NK-92 treated with Interleukin-12 subunit alpha and Interleukin-12 subunit beta, amount 100 ng/mL, for 24 hours (cell line): ENCODE measurements at regions not wholly inside any gene's neighbourhood (a gene's known extent, or its start where the extent isn't known, plus 50 kb on each side); places are given as distances from the start of the nearest gene placed in this dataset.
"Not testable (repeated sequence)": the region's sequence is repeated elsewhere in the genome, so short reads cannot be mapped to it uniquely, and the experiment has no call there.

Source experiments
- DNase-seq: peaks from one replicate; lab custom pipeline; 2025; lab: John Stamatoyannopoulos, UW

DNA sequence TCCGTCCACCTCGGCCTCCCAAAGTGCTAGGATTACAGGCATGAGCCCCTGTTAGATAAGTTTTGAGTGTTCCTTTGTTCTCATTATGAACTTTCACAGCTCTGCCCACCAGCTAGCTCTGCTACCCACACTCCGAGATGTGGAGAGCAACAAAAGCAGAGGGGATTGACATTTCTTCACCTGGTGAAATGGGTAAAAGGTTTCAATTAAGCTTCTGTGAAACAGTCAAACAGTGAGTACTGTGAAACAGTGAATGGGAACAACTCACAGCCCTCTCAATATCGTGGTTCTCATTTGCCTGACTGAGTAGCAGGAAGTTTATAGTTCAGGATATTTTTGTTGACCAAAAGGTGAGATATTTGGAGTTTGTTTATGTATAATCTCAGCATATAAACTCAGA is 412.8 kb downstream of the CD83 start:
- DNase-seq: no peak

- DNase-seq: no peak
Observed at GRCh38 chr6:14533446-14533845, 415.9 kb downstream of the CD83 start.

GRCh38 chr6:14537030-14537429 is 419.5 kb downstream of the CD83 start:
- DNase-seq: no peak

DNA sequence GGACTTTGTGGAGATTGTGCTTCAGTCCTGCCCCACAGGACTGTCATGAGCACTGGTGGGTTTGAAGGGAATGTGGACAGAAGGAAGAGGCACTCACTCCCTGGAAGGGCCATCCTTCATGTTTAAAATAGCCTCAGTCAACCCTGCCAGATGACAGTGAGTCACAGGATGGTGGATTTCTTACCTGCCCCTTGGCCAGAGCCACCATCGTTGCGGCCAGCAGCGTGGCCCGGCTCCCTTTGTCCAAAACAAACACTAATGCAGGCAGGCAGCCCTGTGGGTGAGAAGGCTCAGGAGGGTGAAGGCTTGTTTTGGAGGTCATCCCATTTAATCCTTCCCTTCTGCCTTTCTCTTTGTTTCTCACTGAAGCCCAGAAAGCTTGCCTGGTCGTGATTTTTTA is 422.7 kb downstream of the CD83 start:
- DNase-seq: no peak

DNA sequence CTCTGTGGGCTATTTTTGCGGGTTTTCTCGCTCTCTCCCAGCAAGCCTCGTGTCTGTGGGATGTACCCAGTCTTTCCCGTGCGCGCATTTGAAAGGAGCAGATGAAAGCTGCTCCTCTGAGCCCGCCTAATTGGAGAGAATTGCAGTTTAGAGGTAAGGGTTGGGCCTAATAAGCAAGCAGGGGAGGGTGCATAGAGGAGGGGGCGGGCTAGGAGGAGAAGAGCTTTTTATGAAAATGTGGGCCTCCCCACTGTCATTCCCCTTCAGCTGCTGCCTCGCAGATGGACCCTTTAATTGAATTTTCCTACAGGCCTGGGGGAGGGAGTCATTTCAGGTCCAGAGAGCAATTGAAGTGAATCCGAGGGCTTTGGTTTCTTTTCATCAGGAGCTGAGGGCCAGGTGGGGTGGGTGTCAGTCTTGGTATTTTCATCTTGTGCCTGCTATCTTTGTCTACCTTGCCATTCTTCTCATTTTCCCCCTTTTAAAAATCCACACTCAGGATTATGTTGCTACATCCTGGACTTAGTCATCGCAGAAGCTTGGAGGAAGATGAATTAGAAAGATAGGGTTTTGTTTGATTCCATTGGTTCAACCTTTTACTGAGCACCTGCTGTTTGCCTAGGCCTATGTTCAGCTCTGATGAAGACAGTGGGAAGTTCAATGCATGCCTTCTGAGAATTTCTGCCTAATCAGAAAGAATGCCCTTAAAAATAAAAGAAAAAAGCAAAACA is 423.4 kb downstream of the CD83 start:
- no peak for DNase-seq

- no peak for DNase-seq
Observed at GRCh38 chr6:14542670-14543366, 425.2 kb downstream of the CD83 start.

GRCh38 chr6:14543971-14544585 is 426.5 kb downstream of the CD83 start:
- no peak for DNase-seq

- DNase-seq: no peak
Observed at GRCh38 chr6:14544666-14545065, 427.1 kb downstream of the CD83 start.

GRCh38 chr6:14545496-14545895 is 427.9 kb downstream of the CD83 start:
- no peak for DNase-seq

GRCh38 chr6:14546036-14546435 is 428.5 kb downstream of the CD83 start:
- no peak for DNase-seq

DNA sequence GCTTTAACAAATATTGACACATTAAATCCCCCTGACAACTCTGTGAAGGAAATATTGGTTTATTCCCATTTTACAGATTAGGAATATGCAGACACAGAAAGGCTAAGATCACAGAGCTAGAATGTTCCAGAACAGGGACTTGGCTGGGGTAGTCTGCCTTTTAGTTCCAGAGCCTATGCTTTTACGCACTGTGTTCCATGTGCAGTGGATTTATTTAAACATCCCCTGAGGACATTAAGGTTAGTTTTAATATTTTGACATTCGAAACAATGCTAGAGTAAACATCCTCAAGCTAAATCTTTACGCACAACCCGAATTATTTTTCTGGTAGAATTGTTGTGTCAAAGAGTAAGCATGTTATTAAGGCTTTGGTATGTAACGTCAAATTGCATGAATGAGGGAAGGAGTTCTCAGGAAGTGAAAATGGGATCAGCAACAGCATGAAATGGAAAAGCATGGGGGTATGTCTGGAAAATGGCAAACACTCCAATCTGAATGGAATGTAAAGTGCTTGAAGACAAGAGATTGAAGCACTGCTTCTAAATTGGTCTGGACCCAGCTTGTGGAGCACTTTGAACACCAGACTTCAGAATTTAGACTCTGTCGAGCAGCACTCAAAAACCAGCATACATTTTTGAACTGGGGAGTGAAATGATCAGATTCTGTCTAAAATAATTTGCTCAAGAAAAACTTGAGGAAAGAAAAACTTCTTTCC is 429.9 kb downstream of the CD83 start:
- no peak for DNase-seq

DNA sequence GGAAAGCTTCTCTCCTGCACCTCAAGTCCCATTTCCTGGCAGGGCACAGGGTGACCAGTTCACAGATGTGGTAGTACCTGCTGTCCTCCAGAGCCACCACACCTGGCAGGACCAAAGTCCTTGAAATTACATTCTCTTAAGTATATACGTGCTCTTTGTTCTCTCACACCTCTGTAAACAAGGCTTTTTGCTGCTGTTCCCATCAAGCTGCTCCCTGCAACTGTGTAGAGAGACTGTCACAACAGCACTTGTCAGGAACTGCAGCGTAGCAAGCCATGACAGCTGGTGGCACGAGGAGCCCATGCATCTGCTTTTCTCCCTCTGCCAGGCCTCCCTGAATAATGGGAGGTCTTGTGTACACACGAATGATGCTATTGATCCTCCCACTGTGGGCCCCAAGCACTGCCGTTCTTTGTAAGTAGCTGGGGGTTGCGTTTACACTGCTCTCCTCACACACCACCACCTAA is 431.8 kb downstream of the CD83 start:
- DNase-seq: no peak

DNA sequence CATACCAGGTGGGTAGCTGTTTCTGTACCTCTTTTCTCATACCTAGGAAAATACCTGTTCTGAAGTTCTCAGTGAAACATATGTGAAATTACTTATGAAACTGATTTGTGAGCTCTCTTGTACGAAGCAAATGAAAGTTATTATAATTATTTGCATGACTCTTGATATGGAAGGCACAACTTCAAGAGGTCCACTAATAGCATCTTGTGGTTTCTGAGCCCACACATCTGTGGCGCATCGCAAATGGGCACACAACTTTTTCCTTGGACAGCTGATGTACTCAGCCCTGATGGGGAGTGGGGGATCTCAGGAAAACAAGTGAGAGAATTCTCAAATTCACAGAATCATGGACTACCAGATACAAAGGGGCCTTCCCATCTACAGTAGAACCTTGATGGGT is 432.3 kb downstream of the CD83 start:
- DNase-seq: no peak

- no peak for DNase-seq
Observed at GRCh38 chr6:14550410-14550809, 432.8 kb downstream of the CD83 start.

DNA sequence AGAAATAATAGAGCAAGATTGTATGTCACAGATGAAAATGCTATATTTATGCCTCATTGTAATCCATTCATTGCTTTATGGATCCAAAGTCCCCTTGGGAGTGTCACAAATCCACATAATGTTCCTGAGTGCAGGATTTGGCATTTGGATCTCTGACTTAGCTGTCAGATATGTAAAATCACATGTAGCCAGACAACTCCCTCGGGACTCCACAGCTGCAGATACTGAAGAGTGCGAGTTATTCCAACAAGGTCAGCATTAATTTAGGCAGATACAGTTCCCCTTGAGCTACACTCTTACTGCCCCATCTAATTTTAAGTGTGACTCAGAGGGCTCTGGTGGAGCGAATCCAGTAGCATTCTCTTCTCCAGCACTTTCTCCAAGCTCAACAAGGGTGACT is 433.2 kb downstream of the CD83 start:
- DNase-seq: no peak

DNA sequence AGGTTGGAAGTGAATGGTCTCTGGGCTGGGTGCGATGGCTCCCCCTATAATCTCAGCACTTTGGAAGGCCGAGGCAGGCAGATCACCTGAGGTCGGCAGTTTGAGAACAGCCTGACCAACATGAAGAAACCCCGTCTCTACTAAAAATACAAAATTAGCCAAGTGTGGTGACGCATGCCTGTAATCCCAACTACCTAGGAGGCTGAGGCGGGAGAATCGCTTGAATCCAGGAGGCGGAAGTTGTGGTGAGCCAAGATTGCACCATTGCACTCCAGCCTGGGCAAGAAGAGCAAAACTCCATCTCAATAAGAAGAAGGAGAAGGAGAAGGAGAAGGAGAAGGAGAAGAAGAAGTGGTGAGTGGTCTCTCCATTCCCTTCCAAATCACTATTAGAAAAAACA is 434.0 kb downstream of the CD83 start:
- DNase-seq: not testable (repeated sequence)

- no peak for DNase-seq
Observed at GRCh38 chr6:14552891-14553290, 435.3 kb downstream of the CD83 start.

DNA sequence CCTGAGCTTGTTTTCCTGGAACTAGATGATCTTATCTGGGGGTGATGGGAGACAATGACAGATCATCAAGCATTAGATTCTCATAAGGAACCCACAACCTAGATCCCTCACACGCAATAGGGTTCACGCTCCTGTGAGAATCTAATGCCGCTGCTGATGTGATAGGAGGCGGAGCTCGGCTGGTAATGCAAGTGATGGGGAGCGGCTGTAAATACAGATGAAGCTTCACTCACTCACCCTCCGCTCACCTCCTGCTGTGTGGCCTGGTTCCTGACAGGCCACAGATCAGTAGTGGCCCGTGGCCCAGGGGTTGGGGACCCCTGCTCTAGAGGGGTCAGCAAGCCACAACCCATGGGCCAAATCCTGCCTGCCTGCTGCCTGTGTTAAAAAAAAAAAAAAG is 435.9 kb downstream of the CD83 start:
- DNase-seq: no peak

DNA sequence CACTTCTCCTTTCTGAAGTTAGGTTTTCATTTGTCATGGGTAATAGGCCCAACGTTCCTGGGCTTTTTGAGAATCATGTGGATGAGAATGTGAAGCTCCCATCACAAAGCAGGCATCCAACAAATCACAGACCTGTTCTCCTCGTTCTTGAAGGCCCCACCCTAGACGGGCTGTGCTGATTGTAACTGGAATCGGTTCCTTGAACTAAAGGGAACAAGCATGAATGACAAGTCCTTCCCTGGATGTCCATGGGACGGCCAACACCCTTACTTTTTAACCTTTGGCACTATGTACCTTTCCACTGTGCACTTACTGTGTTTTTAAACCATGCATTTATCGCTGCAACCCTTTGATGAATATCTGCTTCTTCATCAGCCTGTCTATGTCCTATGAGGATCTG is 438.2 kb downstream of the CD83 start:
- DNase-seq: no peak

- DNase-seq: no peak
Observed at GRCh38 chr6:14559746-14560536, 442.4 kb downstream of the CD83 start.

GRCh38 chr6:14561563-14561962 is 444.0 kb downstream of the CD83 start:
- DNase-seq: not testable (repeated sequence)

DNA sequence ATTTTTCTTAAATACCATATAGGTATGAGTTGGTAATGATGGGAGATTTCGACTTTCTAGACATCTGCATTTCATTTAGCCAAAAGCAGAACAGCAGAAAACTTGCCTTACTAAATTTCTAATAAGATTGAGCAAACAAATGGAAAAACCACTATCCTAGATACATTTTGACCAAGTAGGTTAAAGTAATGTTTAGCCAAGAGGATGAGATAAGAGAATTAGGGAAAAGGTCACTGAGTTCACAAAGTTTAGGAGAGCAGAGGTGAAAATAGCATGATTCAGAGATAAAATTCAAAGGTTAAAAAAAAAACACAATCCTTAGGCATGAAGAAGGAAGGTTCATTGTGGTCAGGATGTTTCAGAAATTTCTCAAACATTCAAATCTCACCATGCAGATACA is 450.3 kb downstream of the CD83 start:
- no peak for DNase-seq
